MCF 10A (cell line): ENCODE measurements at regions not wholly inside any gene's neighbourhood (a gene's known extent, or its start where the extent isn't known, plus 50 kb on each side); places are given as distances from the start of the nearest gene placed in this dataset.

Source experiments
- BruUV-seq: library from RNA; stranded (reverse); fragments of 400-500 nt; replicated peaks from 2 replicates; lab custom pipeline; 2021; lab: Mats Ljungman, UMichigan
- CTCF ChIA-PET: fragments of 300-600 bp; sonication (Branson Sonifier 250); formaldehyde crosslinking; extraction: SDS; loops from one replicate; lab custom pipeline; 2021; ENCODE audit warnings: antibody characterized with exemption, inconsistent platforms; lab: Yijun Ruan, JAX
- POLR2A ChIA-PET: fragments of 300-600, 350-650 bp; sonication (Branson Sonifier 250); formaldehyde crosslinking; extraction: SDS; loops from one replicate; lab custom pipeline; 2020; ENCODE audit warnings: antibody characterized with exemption, inconsistent platforms; lab: Yijun Ruan, JAX
- DNase-seq: peaks from one replicate; pipeline ENCODE4 v3.0.0-alpha.2; 2018; ENCODE audit not compliant: unreplicated experiment
- H3K27ac Mint-ChIP-seq: one replicate; pipeline ENCODE4 v1.8.0; 2022; ENCODE audit warnings: mild to moderate bottlenecking, low read depth, mixed read lengths; ENCODE audit not compliant: unreplicated experiment
- H3K27me3 Mint-ChIP-seq: one replicate; pipeline ENCODE4 v1.8.0; 2022; ENCODE audit warnings: mixed read lengths; ENCODE audit not compliant: insufficient read depth, unreplicated experiment
- H3K36me3 Mint-ChIP-seq: one replicate; pipeline ENCODE4 v1.8.0; 2022; ENCODE audit warnings: mild to moderate bottlenecking, moderate library complexity, mixed read lengths; ENCODE audit not compliant: insufficient read depth, unreplicated experiment
- H3K4me1 Mint-ChIP-seq: one replicate; pipeline ENCODE4 v1.8.0; 2022; ENCODE audit warnings: mixed read lengths; ENCODE audit not compliant: insufficient read depth, unreplicated experiment
- H3K4me3 Mint-ChIP-seq: one replicate; pipeline ENCODE4 v1.8.0; 2022; ENCODE audit warnings: mild to moderate bottlenecking, moderate library complexity, mixed read lengths; ENCODE audit not compliant: unreplicated experiment
- H3K9me3 Mint-ChIP-seq: one replicate; pipeline ENCODE4 v1.8.0; 2022; ENCODE audit warnings: mixed read lengths; ENCODE audit not compliant: unreplicated experiment
- intact Hi-C: fragments of 100-400 bp; cut with micrococcal nuclease; formaldehyde crosslinking; loops from 2 replicates; pipeline ENCODE4 v1.14.1; 2022
- TF ChIP-seq, protein P1 (sequence below): fragments of 200-600 bp; IDR thresholded peaks from one replicate; pipeline ENCODE4 v1.8.0; 2022; ENCODE audit warnings: antibody characterized with exemption, mild to moderate bottlenecking; ENCODE audit not compliant: unreplicated experiment

GRCh38 chr12:107330831-107331431 lies 237.6 kb upstream of the CRY1 start:
- TF ChIP-seq, protein P1, sequence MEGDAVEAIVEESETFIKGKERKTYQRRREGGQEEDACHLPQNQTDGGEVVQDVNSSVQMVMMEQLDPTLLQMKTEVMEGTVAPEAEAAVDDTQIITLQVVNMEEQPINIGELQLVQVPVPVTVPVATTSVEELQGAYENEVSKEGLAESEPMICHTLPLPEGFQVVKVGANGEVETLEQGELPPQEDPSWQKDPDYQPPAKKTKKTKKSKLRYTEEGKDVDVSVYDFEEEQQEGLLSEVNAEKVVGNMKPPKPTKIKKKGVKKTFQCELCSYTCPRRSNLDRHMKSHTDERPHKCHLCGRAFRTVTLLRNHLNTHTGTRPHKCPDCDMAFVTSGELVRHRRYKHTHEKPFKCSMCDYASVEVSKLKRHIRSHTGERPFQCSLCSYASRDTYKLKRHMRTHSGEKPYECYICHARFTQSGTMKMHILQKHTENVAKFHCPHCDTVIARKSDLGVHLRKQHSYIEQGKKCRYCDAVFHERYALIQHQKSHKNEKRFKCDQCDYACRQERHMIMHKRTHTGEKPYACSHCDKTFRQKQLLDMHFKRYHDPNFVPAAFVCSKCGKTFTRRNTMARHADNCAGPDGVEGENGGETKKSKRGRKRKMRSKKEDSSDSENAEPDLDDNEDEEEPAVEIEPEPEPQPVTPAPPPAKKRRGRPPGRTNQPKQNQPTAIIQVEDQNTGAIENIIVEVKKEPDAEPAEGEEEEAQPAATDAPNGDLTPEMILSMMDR: no peak
- no peaks in the 10 kb centered on the region for H3K4me1 Mint-ChIP-seq
- no peak for DNase-seq
- BruUV-seq: no TSS peak
- intact Hi-C loops: no loop called here
- H3K27ac Mint-ChIP-seq: no peak overlapping the region
- no peaks in the 10 kb centered on the region for H3K9me3 Mint-ChIP-seq
- no peak overlapping the region for H3K4me3 Mint-ChIP-seq
- no peaks in the 10 kb centered on the region for H3K36me3 Mint-ChIP-seq
- no peaks in the 10 kb centered on the region for H3K27me3 Mint-ChIP-seq
- CTCF ChIA-PET: no interaction called here
- POLR2A ChIA-PET: no interaction called here

DNA sequence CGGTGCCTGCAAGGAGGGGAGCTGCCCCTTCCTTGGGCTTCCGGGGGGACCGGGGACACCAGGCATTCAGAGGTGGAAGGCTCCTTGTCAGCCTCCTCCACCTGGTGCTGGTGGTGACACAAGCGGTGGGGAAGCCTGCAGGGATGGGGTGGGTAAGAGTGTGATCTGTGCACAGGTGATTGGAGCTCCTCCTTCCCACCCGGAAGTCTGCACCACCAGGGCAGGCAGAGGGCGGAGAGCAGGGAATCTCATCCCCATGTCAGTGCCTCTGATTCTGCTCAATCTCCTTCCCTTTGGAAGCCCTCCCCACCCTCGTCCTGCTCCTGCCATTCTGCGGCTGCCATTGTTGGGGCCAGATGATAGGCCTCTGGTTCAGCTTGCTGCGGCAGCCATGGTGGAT lies 238.1 kb upstream of the CRY1 start:
- Mint-ChIP-seq H3K27ac (no peak overlapping the region), H3K9me3 (no peaks in the 10 kb centered on the region), H3K36me3 (no peaks in the 10 kb centered on the region), H3K4me3 (no peak overlapping the region), H3K27me3 (no peaks in the 10 kb centered on the region), H3K4me1 (no peaks in the 10 kb centered on the region)
- ChIA-PET POLR2A (no interaction called here), CTCF (no interaction called here)
- no peak for DNase-seq
- TF ChIP-seq, protein P1: no peak
- no TSS peak for BruUV-seq
- intact Hi-C loops: no loop called here

DNA sequence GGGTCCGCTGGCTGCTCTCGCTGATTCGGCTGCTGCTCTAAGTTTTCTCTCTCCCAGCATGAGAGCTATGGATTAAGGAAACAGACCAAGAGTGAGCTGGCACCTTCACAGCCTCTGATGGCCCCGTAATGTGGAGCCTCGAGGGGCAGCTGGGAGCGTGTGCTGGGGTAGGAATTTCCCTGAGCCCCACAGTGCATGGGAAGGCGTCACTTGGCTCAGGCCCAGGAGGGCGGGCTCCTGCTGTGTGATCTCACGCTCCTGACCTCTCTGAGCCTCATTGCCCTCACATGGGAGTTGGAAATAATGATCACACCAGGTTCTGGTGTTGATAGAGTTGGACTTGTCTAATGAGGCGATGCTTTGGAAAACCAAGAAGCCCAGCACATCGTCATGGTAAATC lies 238.6 kb upstream of the CRY1 start:
- no peaks in the 10 kb centered on the region for H3K9me3 Mint-ChIP-seq
- ChIA-PET CTCF (interaction anchor here (0.9 kb wide), 1 partner anchor 200 kb away, joined by 3 read pairs; no protein-coding TSS in a partner anchor), POLR2A (no interaction called here)
- no peak overlapping the region for H3K4me3 Mint-ChIP-seq
- no peaks in the 10 kb centered on the region for H3K4me1 Mint-ChIP-seq
- BruUV-seq: no TSS peak
- no peak for DNase-seq
- TF ChIP-seq, protein P1: no peak
- no peak overlapping the region for H3K27ac Mint-ChIP-seq
- H3K36me3 Mint-ChIP-seq: no peaks in the 10 kb centered on the region
- no peaks in the 10 kb centered on the region for H3K27me3 Mint-ChIP-seq
- intact Hi-C loops: no loop called here

- H3K36me3 Mint-ChIP-seq: no peaks in the 10 kb centered on the region
- no peak overlapping the region for H3K27ac Mint-ChIP-seq
- H3K27me3 Mint-ChIP-seq: no peaks in the 10 kb centered on the region
- H3K4me1 Mint-ChIP-seq: no peaks in the 10 kb centered on the region
- BruUV-seq: no TSS peak
- no peaks in the 10 kb centered on the region for H3K9me3 Mint-ChIP-seq
- DNase-seq: no peak
- TF ChIP-seq, protein P1: no peak
- ChIA-PET POLR2A (no interaction called here), CTCF (interaction anchor here (0.9 kb wide), 1 partner anchor 200 kb away, joined by 3 read pairs; no protein-coding TSS in a partner anchor)
- H3K4me3 Mint-ChIP-seq: no peak overlapping the region
- intact Hi-C loops: no loop called here
Measured at GRCh38 chr12:107332743-107333142, 239.4 kb upstream of the CRY1 start.
